ENCODE measurements at regions not wholly inside any gene's neighbourhood (a gene's known extent, or its start where the extent isn't known, plus 50 kb on each side); places are given as distances from the start of the nearest gene placed in this dataset.
A peak's percentile ranks its signal among the peaks of the same experiment; 100 is the strongest.
"Not testable (repeated sequence)": the region's sequence is repeated elsewhere in the genome, so short reads cannot be mapped to it uniquely, and the experiment has no call there.

DNA sequence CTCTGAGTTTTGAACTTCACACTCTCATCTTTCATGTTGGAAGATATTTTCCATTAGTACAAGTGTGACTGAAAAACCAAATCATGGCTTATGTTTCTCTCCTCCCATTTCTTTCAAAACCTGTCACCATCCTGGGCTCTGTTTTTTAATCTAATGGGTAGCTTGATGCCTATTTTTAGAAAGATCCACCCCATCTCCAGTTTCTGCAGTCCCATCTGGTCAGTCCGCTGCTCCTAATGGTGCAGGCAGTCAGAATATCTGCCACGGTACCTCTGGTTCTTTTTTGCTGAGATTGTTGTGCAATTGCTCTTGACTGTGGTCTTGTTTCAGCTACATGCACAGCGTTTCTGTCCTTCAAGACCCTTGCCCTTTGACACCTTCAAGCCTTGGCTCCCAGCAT, 240.9 kb upstream of the CADM2 start:
- no peak overlapping the region for H3K4me3 ChIP-seq (ENCODE audit: low read length)
- no peak for DNase-seq (ENCODE audit: low read depth)
- TF ChIP-seq, protein P1, sequence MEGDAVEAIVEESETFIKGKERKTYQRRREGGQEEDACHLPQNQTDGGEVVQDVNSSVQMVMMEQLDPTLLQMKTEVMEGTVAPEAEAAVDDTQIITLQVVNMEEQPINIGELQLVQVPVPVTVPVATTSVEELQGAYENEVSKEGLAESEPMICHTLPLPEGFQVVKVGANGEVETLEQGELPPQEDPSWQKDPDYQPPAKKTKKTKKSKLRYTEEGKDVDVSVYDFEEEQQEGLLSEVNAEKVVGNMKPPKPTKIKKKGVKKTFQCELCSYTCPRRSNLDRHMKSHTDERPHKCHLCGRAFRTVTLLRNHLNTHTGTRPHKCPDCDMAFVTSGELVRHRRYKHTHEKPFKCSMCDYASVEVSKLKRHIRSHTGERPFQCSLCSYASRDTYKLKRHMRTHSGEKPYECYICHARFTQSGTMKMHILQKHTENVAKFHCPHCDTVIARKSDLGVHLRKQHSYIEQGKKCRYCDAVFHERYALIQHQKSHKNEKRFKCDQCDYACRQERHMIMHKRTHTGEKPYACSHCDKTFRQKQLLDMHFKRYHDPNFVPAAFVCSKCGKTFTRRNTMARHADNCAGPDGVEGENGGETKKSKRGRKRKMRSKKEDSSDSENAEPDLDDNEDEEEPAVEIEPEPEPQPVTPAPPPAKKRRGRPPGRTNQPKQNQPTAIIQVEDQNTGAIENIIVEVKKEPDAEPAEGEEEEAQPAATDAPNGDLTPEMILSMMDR (conservative IDR thresholded peaks at IDR 0.05; ENCODE audit: low read depth, low read length), result no peak

DNA sequence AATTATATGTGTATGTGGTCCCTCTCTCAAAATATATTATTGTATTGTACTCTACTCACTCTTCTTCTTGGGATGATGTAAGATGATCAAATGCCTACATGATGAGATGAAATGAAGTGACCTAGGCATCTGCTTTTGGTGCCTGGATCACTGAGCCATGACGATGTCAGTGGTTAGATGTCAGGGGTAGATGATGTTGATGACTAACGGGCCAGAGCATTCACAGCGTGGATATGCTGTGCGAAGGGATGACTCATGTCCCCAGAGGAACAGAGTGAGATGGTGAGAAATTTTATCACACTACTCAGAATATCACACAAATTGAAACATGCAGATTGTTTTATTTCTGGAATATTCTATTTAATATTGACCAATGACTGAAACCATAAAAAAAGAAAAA, 233.9 kb upstream of the CADM2 start:
- no peak overlapping the region for H3K4me3 ChIP-seq (ENCODE audit: low read length)
- TF ChIP-seq, protein P1 (conservative IDR thresholded peaks at IDR 0.05; ENCODE audit: low read depth, low read length), result no peak
- DNase-seq (ENCODE audit: low read depth), result peak; percentile 48

DNA sequence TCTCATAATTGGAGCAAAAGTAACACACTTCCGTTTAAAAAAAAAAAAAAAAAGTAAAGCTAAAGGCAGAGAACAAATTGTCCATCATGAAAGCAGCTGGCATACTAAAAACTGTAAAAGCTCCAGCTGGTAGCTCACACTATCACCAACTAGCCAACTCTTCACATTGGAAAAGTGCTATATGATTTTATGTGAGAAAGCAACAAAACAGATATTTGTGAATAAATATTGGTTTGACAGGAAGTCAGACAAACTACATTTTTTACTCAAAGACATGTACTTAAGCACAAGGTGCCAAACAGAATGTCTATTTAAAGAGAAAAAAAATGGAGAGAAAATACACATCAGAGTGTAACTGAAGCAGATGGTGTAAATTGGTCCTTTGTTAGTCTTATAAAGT, 231.2 kb upstream of the CADM2 start:
- TF ChIP-seq, protein P1 (conservative IDR thresholded peaks at IDR 0.05; ENCODE audit: low read depth, low read length), result no peak
- no peak overlapping the region for H3K4me3 ChIP-seq (ENCODE audit: low read length)
- no peak for DNase-seq (ENCODE audit: low read depth)

DNA sequence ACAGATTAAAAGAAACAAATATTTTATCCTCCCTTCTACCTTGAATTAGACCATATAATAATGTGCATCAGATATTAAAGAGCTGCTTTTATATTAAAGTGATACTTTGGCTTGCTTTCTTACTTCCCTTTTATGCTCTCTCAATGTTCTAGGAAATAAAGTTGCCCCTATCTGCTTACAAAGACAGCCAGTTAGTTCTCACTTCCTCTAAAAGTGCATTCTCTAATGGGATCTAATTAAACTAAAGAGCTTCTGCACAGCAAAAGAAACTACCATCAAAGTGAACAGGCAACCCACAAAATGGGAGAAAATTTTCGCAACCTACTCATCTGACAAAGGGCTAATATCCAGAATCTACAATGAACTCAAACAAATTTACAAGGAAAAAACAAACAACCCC, 224.1 kb upstream of the CADM2 start:
- H3K4me3 ChIP-seq (ENCODE audit: low read length); DNase-seq (ENCODE audit: low read depth): not testable (repeated sequence)

DNA sequence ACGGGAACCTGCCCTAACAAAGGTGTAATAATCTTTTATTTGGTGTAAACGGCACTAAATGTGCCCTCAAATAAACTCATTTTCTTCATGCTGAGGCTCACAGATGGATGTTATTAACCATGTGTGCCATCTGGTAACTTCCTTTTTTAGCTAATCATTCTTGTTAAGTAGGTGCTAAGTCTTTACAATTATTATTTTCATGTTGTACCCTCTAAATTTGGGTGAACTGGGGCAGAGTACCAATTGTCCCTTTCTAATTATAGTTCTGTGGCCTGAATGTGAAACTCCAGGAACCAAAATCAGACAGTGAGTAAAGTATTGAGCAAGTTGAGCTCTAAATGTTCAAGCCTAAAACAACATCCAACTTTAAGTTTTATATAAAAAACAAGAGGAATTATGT, 220.7 kb upstream of the CADM2 start:
- TF ChIP-seq, protein P1 (conservative IDR thresholded peaks at IDR 0.05; ENCODE audit: low read depth, low read length), result no peak
- H3K4me3 ChIP-seq (ENCODE audit: low read length), result no peak overlapping the region
- no peak for DNase-seq (ENCODE audit: low read depth)

DNA sequence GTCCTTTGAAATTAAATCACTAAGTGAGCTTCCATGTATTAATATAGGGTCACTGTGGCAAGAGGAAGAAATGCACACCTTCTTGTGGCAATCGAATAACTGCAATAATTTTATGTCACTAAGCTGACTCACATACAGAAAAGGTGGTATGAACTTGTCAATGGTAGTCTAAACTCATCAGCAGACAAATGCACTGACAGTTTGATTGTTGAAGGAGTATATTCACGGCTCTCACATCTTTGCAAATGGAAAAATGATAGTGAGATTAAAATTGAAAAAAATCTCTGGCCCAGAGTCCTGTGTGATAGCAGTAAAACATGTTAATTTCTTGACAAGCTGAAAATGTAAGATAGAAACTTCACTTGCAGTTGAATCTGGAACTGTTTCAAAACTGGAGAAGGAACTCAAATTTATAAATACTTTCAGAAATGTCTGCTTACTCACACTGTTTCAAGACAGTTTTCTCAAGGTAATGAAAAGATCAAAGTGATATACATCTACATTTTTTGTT, 215.8 kb upstream of the CADM2 start:
- TF ChIP-seq, protein P1 (conservative IDR thresholded peaks at IDR 0.05; ENCODE audit: low read depth, low read length), result no peak
- DNase-seq (ENCODE audit: low read depth), result no peak
- H3K4me3 ChIP-seq (ENCODE audit: low read length), result no peak overlapping the region

DNA sequence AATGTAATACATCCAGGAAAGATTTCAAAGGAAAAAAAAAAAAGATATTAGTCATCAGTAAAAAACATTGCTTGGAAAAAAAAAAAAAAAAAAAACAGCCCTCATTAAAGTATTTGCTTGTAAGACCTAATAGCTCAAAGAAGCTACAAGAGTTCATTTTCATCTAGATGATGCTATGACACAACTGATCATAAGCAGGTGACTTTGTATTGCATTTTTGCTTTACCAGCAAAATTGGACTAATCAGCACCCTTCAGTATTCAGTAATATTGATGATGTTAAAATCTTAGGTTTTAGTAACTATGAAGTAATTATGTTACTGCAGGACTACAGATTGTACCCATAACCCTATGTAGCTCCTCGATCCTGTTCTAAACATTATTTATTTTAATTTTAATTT, 214.7 kb upstream of the CADM2 start:
- TF ChIP-seq, protein P1 (conservative IDR thresholded peaks at IDR 0.05; ENCODE audit: low read depth, low read length), result no peak
- H3K4me3 ChIP-seq (ENCODE audit: low read length), result no peak overlapping the region
- no peak for DNase-seq (ENCODE audit: low read depth)

DNA sequence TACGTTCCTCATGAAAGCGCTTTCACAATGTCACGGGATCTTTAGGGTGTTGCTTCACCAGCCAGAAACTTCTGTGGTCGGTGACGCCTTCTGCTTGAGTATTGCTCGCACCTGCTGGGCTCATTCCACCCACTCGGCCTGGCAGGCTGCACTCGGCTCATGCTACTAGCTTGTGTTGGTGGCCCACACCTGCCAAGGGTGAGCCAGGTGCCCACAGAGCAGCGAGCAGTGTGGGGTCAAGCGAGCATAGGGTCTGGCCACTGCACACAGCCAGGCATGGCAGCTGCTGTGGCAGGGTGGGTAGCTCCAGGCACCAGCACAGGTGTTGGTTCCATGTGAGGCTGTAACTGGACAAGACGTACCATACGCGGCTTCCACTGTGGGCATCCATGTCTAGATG, 202.9 kb upstream of the CADM2 start:
- TF ChIP-seq, protein P1 (conservative IDR thresholded peaks at IDR 0.05; ENCODE audit: low read depth, low read length), result no peak
- no peak overlapping the region for H3K4me3 ChIP-seq (ENCODE audit: low read length)
- no peak for DNase-seq (ENCODE audit: low read depth)

All from retinal pigment epithelial cell (primary cell).